Endothelial cell (in vitro differentiated cells): ENCODE measurements at regions not wholly inside any gene's neighbourhood (a gene's known extent, or its start where the extent isn't known, plus 50 kb on each side); places are given as distances from the start of the nearest gene placed in this dataset.

Experiments
- DNase-seq: peaks from one replicate; pipeline ENCODE4 v3.0.0; 2021; ENCODE audit warnings: low spot score
- H3K27ac Mint-ChIP-seq: one replicate; pipeline ENCODE4 v1.8.0; 2021; ENCODE audit warnings: mixed read lengths, inconsistent platforms; ENCODE audit not compliant: unreplicated experiment
- H3K27me3 Mint-ChIP-seq: one replicate; pipeline ENCODE4 v1.8.0; 2021; ENCODE audit warnings: mild to moderate bottlenecking, moderate library complexity, mixed read lengths, inconsistent platforms; ENCODE audit not compliant: unreplicated experiment
- H3K36me3 Mint-ChIP-seq: one replicate; pipeline ENCODE4 v1.8.0; 2021; ENCODE audit warnings: mild to moderate bottlenecking, low read depth, mixed read lengths, inconsistent platforms; ENCODE audit not compliant: unreplicated experiment
- H3K4me1 Mint-ChIP-seq: one replicate; pipeline ENCODE4 v1.8.0; 2021; ENCODE audit warnings: mild to moderate bottlenecking, mixed read lengths, inconsistent platforms; ENCODE audit not compliant: unreplicated experiment
- H3K4me3 Mint-ChIP-seq: one replicate; pipeline ENCODE4 v1.8.0; 2021; ENCODE audit warnings: mild to moderate bottlenecking, mixed read lengths, inconsistent platforms; ENCODE audit not compliant: unreplicated experiment
- H3K9me3 Mint-ChIP-seq: one replicate; pipeline ENCODE4 v1.8.0; 2021; ENCODE audit warnings: mixed read lengths, inconsistent platforms; ENCODE audit not compliant: unreplicated experiment
- TF ChIP-seq, protein P1 (sequence below): fragments of 200-600 bp; sonication (generic); IDR thresholded peaks from one replicate; pipeline ENCODE4 v1.5.0; 2021; ENCODE audit warnings: antibody characterized with exemption; ENCODE audit not compliant: unreplicated experiment

DNA sequence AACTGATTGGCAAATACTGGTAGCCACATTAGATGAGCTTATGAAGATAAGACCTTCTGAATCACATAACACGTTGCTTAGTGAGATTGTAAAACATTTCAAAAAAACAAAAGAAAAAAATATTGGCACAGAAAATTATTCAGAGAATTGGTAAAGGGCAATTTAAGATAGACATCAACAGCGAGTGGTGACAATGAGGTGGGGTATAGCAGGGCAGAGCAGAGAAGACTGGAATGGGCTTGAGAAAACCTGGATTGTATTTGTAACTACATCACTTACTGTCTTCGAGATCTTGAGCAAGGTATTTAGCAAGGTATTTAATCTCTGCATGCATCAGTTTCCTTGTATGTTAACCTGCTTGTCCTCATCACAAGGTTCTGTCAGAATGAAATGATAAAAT is 313.0 kb upstream of the MEIS1 start:
- Mint-ChIP-seq H3K27ac (no peak overlapping the region), H3K4me3 (no peak overlapping the region), H3K4me1 (no peaks in the 10 kb centered on the region), H3K36me3 (no peaks in the 10 kb centered on the region), H3K9me3 (no peaks in the 10 kb centered on the region), H3K27me3 (no peaks in the 10 kb centered on the region)
- no peak for DNase-seq
- TF ChIP-seq, protein P1, sequence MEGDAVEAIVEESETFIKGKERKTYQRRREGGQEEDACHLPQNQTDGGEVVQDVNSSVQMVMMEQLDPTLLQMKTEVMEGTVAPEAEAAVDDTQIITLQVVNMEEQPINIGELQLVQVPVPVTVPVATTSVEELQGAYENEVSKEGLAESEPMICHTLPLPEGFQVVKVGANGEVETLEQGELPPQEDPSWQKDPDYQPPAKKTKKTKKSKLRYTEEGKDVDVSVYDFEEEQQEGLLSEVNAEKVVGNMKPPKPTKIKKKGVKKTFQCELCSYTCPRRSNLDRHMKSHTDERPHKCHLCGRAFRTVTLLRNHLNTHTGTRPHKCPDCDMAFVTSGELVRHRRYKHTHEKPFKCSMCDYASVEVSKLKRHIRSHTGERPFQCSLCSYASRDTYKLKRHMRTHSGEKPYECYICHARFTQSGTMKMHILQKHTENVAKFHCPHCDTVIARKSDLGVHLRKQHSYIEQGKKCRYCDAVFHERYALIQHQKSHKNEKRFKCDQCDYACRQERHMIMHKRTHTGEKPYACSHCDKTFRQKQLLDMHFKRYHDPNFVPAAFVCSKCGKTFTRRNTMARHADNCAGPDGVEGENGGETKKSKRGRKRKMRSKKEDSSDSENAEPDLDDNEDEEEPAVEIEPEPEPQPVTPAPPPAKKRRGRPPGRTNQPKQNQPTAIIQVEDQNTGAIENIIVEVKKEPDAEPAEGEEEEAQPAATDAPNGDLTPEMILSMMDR: no peak

DNA sequence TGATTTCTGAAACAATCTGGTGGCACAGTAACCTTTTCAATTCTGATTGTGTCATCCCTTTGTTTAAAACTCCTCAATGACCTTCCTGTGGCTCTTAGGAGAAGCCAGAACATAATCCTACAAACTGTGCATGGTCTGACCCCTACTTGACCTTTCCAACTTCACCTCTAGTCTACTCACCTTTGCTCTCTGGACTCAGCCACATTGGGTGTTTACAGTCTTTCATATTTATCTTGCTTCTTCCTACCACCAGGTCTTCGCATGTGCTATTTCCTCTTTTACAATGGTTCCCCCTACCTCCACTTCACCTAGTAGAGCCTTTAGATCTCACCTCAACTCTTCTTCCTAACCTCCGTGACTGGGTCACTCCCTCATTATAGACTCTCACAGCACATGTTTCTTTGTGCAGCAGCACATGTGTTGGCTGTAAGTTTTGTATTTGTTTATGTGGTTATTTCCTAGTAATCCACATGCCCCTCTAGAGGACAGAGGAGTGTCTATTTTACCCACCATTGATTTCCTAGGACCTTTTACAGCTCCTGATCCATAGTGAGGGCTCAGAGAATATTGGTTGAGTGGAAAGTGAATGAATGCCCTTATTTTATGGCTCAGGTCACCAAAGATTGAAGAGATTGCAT is 320.8 kb upstream of the MEIS1 start:
- Mint-ChIP-seq H3K27me3 (peaks cover 4% of the 10 kb centered on the region), H3K9me3 (no peaks in the 10 kb centered on the region), H3K4me1 (peaks cover 6% of the 10 kb centered on the region), H3K36me3 (no peaks in the 10 kb centered on the region), H3K27ac (no peak overlapping the region), H3K4me3 (no peak overlapping the region)
- DNase-seq: no peak
- TF ChIP-seq, protein P1: no peak

DNA sequence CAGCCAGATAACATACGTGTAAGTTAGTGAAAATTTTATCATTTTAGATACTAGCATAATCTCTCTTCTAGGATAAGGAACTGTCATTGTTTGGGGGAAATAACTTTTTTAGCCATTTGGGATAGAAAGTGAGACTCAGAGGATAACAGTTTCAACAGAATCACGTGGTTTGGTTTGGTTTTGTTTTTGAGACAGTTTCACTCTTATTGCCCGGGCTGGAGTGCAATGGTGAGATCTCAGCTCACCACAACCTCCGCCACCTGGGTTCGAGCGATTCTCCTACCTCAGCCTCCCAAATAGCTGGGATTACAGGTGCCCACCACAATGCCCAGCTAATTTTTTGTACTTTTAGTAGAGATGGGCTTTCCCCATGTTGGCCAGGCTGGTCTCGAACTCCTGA is 323.2 kb upstream of the MEIS1 start:
- no peak for DNase-seq
- TF ChIP-seq, protein P1: no peak
- peaks cover 5% of the 10 kb centered on the region for H3K27me3 Mint-ChIP-seq
- no peak overlapping the region for H3K4me3 Mint-ChIP-seq
- H3K4me1 Mint-ChIP-seq: peaks cover 6% of the 10 kb centered on the region
- H3K27ac Mint-ChIP-seq: no peak overlapping the region
- no peaks in the 10 kb centered on the region for H3K36me3 Mint-ChIP-seq
- no peaks in the 10 kb centered on the region for H3K9me3 Mint-ChIP-seq

DNA sequence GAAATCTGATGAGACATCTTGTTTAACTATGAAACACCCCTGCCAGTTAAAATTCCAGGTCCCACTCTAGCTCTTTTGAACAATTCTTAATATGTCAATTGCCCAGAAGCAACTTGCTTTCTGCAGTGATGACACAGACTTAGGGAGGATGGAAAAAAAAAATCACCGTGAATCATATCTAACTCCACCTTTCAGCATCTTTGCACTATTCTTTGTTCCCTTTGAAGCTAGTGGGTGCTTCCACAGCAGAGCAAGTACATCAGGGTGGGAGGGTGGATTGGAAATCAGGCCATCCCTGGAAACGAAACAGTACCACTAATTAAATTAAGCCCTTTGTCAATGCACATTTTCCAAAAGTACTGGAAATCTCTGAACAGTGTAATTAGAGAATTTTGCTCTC is 324.3 kb upstream of the MEIS1 start:
- no peak overlapping the region for H3K27ac Mint-ChIP-seq
- TF ChIP-seq, protein P1: no peak
- H3K4me3 Mint-ChIP-seq: no peak overlapping the region
- H3K27me3 Mint-ChIP-seq: peaks cover 5% of the 10 kb centered on the region
- no peak for DNase-seq
- no peaks in the 10 kb centered on the region for H3K36me3 Mint-ChIP-seq
- H3K4me1 Mint-ChIP-seq: peaks cover 6% of the 10 kb centered on the region
- no peaks in the 10 kb centered on the region for H3K9me3 Mint-ChIP-seq

DNA sequence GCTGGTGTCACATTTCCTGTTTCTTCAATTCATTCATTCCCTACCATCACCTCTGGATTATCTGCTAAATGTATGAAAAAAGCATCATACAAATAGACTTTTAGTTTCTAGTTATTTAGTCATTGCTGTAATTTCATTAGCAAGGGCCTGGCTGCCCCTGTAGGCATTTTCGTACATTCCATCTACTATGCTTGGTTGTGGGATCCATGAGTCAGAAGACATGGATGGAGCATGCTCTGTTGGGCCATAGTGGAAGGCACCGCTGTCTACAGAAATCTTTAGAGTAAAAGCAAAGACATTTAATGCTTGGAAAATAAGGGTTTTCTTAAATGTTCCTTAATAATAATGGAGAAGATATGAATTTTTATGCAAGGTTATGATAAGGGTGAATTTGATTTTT is 324.8 kb upstream of the MEIS1 start:
- H3K4me1 Mint-ChIP-seq: peaks cover 6% of the 10 kb centered on the region
- H3K9me3 Mint-ChIP-seq: no peaks in the 10 kb centered on the region
- H3K27me3 Mint-ChIP-seq: peaks cover 5% of the 10 kb centered on the region
- no peaks in the 10 kb centered on the region for H3K36me3 Mint-ChIP-seq
- no peak for DNase-seq
- TF ChIP-seq, protein P1: no peak
- no peak overlapping the region for H3K4me3 Mint-ChIP-seq
- H3K27ac Mint-ChIP-seq: no peak overlapping the region
